Endothelial cell of umbilical vein (primary cell): ENCODE measurements at regions not wholly inside any gene's neighbourhood (a gene's known extent, or its start where the extent isn't known, plus 50 kb on each side); places are given as distances from the start of the nearest gene placed in this dataset.

Experiments
- EZH2 ChIP-seq: IDR thresholded peaks from 2 replicates; pipeline ENCODE4 v1.6.1; 2012; ENCODE audit warnings: borderline replicate concordance, low read depth, mild to moderate bottlenecking, moderate library complexity, low read length, inconsistent platforms; ENCODE audit not compliant: severe bottlenecking
- POLR2A ChIP-seq: IDR thresholded peaks from 2 replicates; pipeline ENCODE4 v1.6.1; 2012; ENCODE audit warnings: low read depth, mild to moderate bottlenecking, control low read depth, low read length
- POLR2AphosphoS5 ChIP-seq: IDR thresholded peaks from 2 replicates; pipeline ENCODE4 v1.6.1; 2012; ENCODE audit warnings: low read depth, mild to moderate bottlenecking, control low read depth, low read length, moderate library complexity; ENCODE audit not compliant: insufficient read depth
- TF ChIP-seq, protein P1 (sequence below), 2 donors: IDR thresholded peaks; 1 replicate in 1 of 2; 2 replicates in 1 of 2; pipeline ENCODE4 v1.5.1; 2011; ENCODE audit warnings: low read length in 2 of 2, mild to moderate bottlenecking in 2 of 2, moderate library complexity in 2 of 2, control low read depth in 1 of 2, inconsistent platforms in 1 of 2, low read depth in 1 of 2; ENCODE audit not compliant: insufficient read depth in 1 of 2; ENCODE audit errors: extremely low read depth in 1 of 2
- TF ChIP-seq, protein P2 (sequence below): IDR thresholded peaks from 2 replicates; pipeline ENCODE4 v1.6.1; 2011; ENCODE audit not compliant: insufficient read depth, insufficient read length

DNA sequence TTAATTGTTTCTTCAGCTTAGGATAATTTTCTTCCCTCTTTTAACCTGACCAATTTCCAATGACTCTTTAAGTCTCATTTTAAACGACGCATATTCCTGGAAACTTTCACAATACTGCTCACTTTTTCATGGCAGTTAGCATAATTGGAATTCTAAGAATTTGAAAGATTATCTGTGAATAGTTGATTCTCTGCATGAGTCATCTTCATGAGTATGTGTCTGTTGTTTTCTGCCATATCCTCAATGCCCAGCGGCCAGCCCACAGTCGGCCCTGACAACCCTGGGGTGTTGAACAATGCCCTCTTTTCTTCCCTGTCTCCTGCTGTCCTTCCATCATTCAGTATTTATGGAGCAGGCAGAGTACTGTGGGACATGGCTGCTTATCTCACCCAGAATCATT is 554.2 kb downstream of the CDH26 start:
- TF ChIP-seq, protein P1, sequence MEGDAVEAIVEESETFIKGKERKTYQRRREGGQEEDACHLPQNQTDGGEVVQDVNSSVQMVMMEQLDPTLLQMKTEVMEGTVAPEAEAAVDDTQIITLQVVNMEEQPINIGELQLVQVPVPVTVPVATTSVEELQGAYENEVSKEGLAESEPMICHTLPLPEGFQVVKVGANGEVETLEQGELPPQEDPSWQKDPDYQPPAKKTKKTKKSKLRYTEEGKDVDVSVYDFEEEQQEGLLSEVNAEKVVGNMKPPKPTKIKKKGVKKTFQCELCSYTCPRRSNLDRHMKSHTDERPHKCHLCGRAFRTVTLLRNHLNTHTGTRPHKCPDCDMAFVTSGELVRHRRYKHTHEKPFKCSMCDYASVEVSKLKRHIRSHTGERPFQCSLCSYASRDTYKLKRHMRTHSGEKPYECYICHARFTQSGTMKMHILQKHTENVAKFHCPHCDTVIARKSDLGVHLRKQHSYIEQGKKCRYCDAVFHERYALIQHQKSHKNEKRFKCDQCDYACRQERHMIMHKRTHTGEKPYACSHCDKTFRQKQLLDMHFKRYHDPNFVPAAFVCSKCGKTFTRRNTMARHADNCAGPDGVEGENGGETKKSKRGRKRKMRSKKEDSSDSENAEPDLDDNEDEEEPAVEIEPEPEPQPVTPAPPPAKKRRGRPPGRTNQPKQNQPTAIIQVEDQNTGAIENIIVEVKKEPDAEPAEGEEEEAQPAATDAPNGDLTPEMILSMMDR (IDR thresholded peaks at IDR 0.05; ENCODE audit: extremely low read depth in 1 of 2, insufficient read depth in 1 of 2, low read depth in 1 of 2, low read length in 2 of 2): no peak
- no peak for TF ChIP-seq POLR2AphosphoS5
- no peak for TF ChIP-seq EZH2
- TF ChIP-seq, protein P2, sequence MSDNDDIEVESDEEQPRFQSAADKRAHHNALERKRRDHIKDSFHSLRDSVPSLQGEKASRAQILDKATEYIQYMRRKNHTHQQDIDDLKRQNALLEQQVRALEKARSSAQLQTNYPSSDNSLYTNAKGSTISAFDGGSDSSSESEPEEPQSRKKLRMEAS: no peak
- no peak for TF ChIP-seq POLR2A
